ENCODE measurements at regions not wholly inside any gene's neighbourhood (a gene's known extent, or its start where the extent isn't known, plus 50 kb on each side); places are given as distances from the start of the nearest gene placed in this dataset.

DNA sequence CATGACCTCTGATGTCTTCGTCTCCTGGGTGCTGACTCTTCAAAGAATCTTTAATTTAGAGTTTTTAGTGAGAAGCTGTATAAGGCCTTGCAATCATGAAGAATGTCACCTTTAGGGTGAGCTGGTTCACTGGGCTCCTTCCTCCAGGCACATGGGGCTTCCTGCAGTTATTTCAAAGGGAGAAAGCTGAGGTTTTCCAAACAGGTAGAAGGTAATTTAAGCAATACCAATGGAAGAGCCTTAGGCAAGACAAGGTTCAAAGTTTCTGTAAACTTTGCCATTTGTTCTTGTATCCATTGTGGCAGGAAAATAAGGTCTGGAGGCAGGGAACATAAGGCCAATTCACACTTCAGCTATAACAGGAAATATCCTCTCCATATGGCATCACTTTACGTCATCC, 88.0 kb upstream of the EIF5 start:
- Histone ChIP-seq H3K4me1 (ENCODE audit: control insufficient read depth, extremely low read depth, insufficient read depth, low read length) (peaks cover 8% of the 10 kb centered on the region), H3K9ac (replicated peaks; ENCODE audit: extremely low read depth, insufficient read depth, low read length) (no peak overlapping the region), H3K27me3 (ENCODE audit: control insufficient read depth in 2 of 2, insufficient read depth in 2 of 2, low read length in 2 of 2) (peaks cover 4 to 9% of the 10 kb centered on the region in 2 experiments), H3K4me3 (replicated peaks in 1 of 3; ENCODE audit: insufficient read depth in 1 of 3, low read depth in 1 of 3, low read length in 3 of 3) (no peak overlapping the region), H3K27ac (ENCODE audit: insufficient read depth, low read depth, low read length) (no peak overlapping the region), H3K36me3 (ENCODE audit: control insufficient read depth in 2 of 2, extremely low read depth in 1 of 2, insufficient read depth in 2 of 2, low read length in 2 of 2) (no peaks in the 10 kb centered on the region), H3K79me2 (ENCODE audit: control insufficient read depth, insufficient read depth, low read length) (no peaks in the 10 kb centered on the region), H3K9me1 (replicated peaks; ENCODE audit: control insufficient read depth, extremely low read depth, insufficient read depth, low read length) (no peaks in the 10 kb centered on the region), H3K4me2 (ENCODE audit: insufficient read depth, low read length) (no peak overlapping the region), H2AFZ (ENCODE audit: low read depth, low read length) (no peak overlapping the region), H3K9me3 (replicated peaks; ENCODE audit: control insufficient read depth, insufficient read depth, low read length) (no peaks in the 10 kb centered on the region), H4K20me1 (replicated peaks; ENCODE audit: control insufficient read depth, extremely low read depth, insufficient read depth, low read length) (no peaks in the 10 kb centered on the region)
- BruUV-seq (replicated peaks), result no TSS peak
- FAIRE-seq (no peak), DNase-seq (ENCODE audit: low read depth, low spot score) (no peak)
- TF ChIP-seq FOS (IDR thresholded peaks at IDR 0.05; ENCODE audit: borderline replicate concordance, insufficient read depth, low read length) (no peak), POLR2A (IDR thresholded peaks at IDR 0.05; ENCODE audit: low read depth, low read length) (no peak), POLR2AphosphoS5 (IDR thresholded peaks at IDR 0.05; ENCODE audit: insufficient read depth, low read depth, low read length) (no peak), MYC (IDR thresholded peaks at IDR 0.05; ENCODE audit: low read depth, low read length) (no peak), GATA2 (IDR thresholded peaks at IDR 0.05; ENCODE audit: insufficient read depth, insufficient read length, low read depth, low read length) (no peak), EZH2 (IDR thresholded peaks at IDR 0.05; ENCODE audit: borderline replicate concordance, low read depth, low read length, severe bottlenecking) (no peak), JUN (IDR thresholded peaks at IDR 0.05; ENCODE audit: borderline replicate concordance, insufficient read depth, insufficient read length, low read depth) (no peak)
- TF ChIP-seq, protein P1, sequence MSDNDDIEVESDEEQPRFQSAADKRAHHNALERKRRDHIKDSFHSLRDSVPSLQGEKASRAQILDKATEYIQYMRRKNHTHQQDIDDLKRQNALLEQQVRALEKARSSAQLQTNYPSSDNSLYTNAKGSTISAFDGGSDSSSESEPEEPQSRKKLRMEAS (IDR thresholded peaks at IDR 0.05; ENCODE audit: insufficient read depth, insufficient read length), result no peak
- TF ChIP-seq, protein P2, sequence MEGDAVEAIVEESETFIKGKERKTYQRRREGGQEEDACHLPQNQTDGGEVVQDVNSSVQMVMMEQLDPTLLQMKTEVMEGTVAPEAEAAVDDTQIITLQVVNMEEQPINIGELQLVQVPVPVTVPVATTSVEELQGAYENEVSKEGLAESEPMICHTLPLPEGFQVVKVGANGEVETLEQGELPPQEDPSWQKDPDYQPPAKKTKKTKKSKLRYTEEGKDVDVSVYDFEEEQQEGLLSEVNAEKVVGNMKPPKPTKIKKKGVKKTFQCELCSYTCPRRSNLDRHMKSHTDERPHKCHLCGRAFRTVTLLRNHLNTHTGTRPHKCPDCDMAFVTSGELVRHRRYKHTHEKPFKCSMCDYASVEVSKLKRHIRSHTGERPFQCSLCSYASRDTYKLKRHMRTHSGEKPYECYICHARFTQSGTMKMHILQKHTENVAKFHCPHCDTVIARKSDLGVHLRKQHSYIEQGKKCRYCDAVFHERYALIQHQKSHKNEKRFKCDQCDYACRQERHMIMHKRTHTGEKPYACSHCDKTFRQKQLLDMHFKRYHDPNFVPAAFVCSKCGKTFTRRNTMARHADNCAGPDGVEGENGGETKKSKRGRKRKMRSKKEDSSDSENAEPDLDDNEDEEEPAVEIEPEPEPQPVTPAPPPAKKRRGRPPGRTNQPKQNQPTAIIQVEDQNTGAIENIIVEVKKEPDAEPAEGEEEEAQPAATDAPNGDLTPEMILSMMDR (IDR thresholded peaks at IDR 0.05; ENCODE audit: extremely low read depth in 1 of 2, insufficient read depth in 1 of 2, low read depth in 1 of 2, low read length in 2 of 2), result no peak
- CTCF ChIA-PET, result interaction anchor here (0.9 to 2.5 kb wide), 6 partner anchors 11 to 141 kb away, joined by 3 to 11 read pairs (median 4); no protein-coding TSS in a partner anchor
- dilution Hi-C loops (cut with MboI; ENCODE audit: extremely low pct_ligation_motif_present, low sequenced_read_pairs) (no loop called here), intact Hi-C loops (cut with micrococcal nuclease) (no loop called here)
- POLR2A ChIA-PET, result no interaction called here

Data from endothelial cell of umbilical vein (primary cell).